Stimulated activated naive CD8-positive, alpha-beta T cell treated with anti-CD3 and anti-CD28 coated beads, Interleukin-15, amount 100 ng/mL, for 72 hours (primary cell): ENCODE measurements at regions not wholly inside any gene's neighbourhood (a gene's known extent, or its start where the extent isn't known, plus 50 kb on each side); places are given as distances from the start of the nearest gene placed in this dataset.

Experiments
- ATAC-seq: fragments of 150-1000 bp; cut with Tn5 transposase; 2 replicates; pipeline ENCODE4 v1.10.0; 2021; ENCODE audit warnings: mild to moderate bottlenecking, moderate library complexity
- DNase-seq, 2 donors: peaks; one replicate each; pipeline ENCODE4 v3.0.0; 2021 to 2022
- H3K27ac Mint-ChIP-seq, 2 donors: one replicate each; pipeline ENCODE4 v1.8.0; 2022; ENCODE audit warnings: mild to moderate bottlenecking in 2 of 2, mixed read lengths in 2 of 2, moderate library complexity in 2 of 2
- H3K27me3 Mint-ChIP-seq: one replicate; pipeline ENCODE4 v1.8.0; 2022; ENCODE audit warnings: mixed read lengths
- H3K4me1 Mint-ChIP-seq: one replicate; pipeline ENCODE4 v1.8.0; 2022; ENCODE audit warnings: mild to moderate bottlenecking, mixed read lengths
- H3K4me3 Mint-ChIP-seq, 2 donors: one replicate each; pipeline ENCODE4 v1.8.0; 2022; ENCODE audit warnings: mild to moderate bottlenecking in 2 of 2, mixed read lengths in 2 of 2, moderate library complexity in 1 of 2
- H3K9me3 Mint-ChIP-seq, 2 donors: one replicate each; pipeline ENCODE4 v1.8.0; 2022; ENCODE audit warnings: mixed read lengths in 2 of 2

DNA sequence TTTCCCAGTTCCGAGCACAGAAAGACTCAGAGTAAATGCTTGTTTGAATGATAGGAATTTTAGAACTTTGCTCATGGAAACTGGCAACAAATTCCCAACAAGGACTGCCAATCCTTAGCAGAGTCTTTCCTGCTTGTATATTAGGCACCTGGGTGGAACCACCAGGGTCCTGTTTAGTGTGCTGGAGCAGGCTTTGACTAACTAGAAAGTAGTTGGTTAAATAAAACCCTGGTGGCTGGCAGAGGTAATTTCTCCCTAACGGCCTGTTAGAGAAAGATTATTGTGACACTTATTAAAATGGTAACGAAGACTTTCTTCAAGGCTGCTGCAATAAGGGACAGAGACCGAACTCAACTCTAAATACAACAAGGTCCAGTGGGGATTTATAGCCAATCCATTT is 103.6 kb upstream of the TEX13D start:
- Mint-ChIP-seq H3K27me3 (no peaks in the 10 kb centered on the region), H3K27ac (no peak overlapping the region), H3K9me3 (no peaks in the 10 kb centered on the region), H3K4me1 (peaks cover 43% of the 10 kb centered on the region), H3K4me3 (no peak overlapping the region)
- ATAC-seq (no peak), DNase-seq (no peak)

DNA sequence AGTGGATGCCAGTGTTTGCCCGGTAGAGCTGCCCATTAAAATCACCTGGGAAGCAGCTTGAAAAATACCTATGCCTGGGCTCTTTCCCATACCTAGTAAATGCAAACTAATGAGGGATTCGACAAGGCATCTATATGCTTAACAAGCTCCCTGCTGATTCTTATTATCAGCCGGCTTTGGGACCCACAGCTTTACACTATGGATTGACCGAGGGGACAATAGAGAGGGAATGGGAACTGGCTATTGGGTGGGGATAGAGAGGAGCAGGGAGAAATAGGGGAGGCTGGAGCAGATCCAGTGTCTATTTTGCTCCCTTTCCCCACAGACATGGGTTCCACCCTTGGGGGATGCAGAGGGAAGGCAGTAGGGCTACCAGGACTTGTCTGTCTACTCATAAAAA is 103.1 kb upstream of the TEX13D start:
- H3K4me3 Mint-ChIP-seq, result no peak overlapping the region
- no peaks in the 10 kb centered on the region for H3K27me3 Mint-ChIP-seq
- ATAC-seq, result no peak

DNA sequence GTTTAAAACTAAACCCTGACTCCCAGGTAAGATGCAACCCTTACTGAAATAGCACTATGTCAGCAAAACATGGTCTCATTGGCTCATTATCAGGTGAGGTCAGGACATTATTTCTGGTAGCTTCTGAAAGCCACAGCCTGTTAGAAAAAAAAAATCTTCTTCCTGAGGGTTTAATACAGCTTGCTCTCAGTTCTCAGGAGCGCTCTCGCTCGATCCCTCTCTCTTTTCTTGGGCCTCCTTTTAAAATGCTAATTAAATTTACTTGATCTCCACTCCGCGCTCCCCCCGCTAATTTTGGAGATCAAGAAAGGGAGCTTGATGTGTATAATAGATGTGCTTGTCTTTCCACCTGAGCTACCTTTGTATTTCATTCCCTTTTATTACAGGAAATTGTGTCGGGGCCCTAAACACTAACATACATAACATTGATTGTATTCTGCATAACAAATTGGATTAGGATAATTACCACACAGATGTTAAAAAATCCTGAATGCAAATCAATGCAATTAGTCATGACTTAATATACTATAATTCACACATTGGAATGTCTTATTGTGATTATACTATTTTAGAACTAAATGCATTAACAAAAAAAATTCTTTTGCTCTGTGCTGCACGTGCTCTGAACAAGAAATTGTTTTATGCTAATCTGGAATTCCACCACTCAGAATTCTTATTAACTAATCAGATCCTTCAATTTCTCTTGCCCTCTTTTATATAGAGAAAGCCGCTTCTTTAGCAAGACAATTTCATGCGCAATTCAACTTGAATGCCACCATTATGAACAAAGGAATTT is 101.6 kb upstream of the TEX13D start:
- Mint-ChIP-seq H3K9me3 (no peaks in the 10 kb centered on the region), H3K27me3 (no peaks in the 10 kb centered on the region), H3K4me1 (peaks cover 30% of the 10 kb centered on the region), H3K4me3 (no peak overlapping the region), H3K27ac (no peak overlapping the region)
- ATAC-seq, result no peak
- no peak for DNase-seq

More for the DNA sequence above, 103.1 kb upstream of the TEX13D start:
- Mint-ChIP-seq H3K4me1 (peaks cover 41% of the 10 kb centered on the region), H3K9me3 (no peaks in the 10 kb centered on the region), H3K27ac (no peak overlapping the region)
- no peak for DNase-seq

- Mint-ChIP-seq H3K27ac (no peak overlapping the region), H3K27me3 (no peaks in the 10 kb centered on the region), H3K4me1 (peaks cover 30% of the 10 kb centered on the region), H3K4me3 (no peak overlapping the region), H3K9me3 (no peaks in the 10 kb centered on the region)
- ATAC-seq (no peak), DNase-seq (no peak)
Observed at GRCh38 chrX:124231451-124231759, 101.1 kb upstream of the TEX13D start.

DNA sequence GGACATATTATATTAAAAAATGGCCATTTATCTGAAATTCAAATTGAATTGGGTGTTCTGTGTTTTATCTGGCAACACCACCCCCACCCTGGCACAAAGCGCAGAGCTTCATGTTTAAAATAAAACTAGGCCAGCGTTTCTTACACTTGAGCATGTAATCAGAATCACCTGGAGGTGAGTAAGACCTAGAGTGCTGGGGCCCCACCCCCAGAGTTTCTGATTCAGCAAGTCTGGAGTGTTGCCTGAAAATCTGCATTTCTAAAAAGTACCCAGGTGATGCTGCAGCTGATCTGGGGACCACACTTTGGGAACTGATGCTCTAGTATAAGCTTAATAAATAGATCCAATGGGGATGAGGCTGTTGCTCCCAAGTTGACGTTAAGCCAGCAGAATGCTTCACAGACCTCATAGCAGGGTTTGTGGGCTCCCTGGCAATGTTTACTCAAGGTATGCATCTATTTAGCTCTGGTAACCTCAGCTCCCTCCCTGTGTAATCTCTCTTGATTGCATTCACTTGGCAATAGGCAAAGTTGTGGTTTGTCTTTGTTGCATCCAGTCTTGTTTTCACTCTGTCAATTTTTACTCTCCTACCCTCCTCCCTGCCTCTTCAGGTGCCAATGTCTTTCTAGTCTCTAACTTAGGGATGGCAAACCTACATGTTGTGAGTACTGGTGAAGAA is 99.8 kb upstream of the TEX13D start:
- peak in 1 of 2 donors; percentile 53 for DNase-seq
- Mint-ChIP-seq H3K4me3 (peak overlapping the region in 1 of 2 donors; percentile 6), H3K9me3 (no peaks in the 10 kb centered on the region), H3K4me1 (peaks cover 36% of the 10 kb centered on the region), H3K27ac (no peak overlapping the region), H3K27me3 (no peaks in the 10 kb centered on the region)
- ATAC-seq, result peak; percentile 90

GRCh38 chrX:124234348-124234747 is 98.1 kb upstream of the TEX13D start:
- Mint-ChIP-seq H3K4me1 (peaks cover 48% of the 10 kb centered on the region), H3K27me3 (no peaks in the 10 kb centered on the region), H3K27ac (no peak overlapping the region), H3K9me3 (no peaks in the 10 kb centered on the region), H3K4me3 (no peak overlapping the region)
- no peak for DNase-seq
- ATAC-seq, result no peak

- no peaks in the 10 kb centered on the region for H3K27me3 Mint-ChIP-seq
- H3K27ac Mint-ChIP-seq, result peak overlapping the region; percentile 82 to 86
- peaks cover 58% of the 10 kb centered on the region for H3K4me1 Mint-ChIP-seq
- H3K4me3 Mint-ChIP-seq, result peak overlapping the region; percentile 44 to 67
- H3K9me3 Mint-ChIP-seq, result no peaks in the 10 kb centered on the region
- ATAC-seq (peak; percentile 75), DNase-seq (no peak)
Observed at GRCh38 chrX:124238268-124238667, 94.2 kb upstream of the TEX13D start.

DNA sequence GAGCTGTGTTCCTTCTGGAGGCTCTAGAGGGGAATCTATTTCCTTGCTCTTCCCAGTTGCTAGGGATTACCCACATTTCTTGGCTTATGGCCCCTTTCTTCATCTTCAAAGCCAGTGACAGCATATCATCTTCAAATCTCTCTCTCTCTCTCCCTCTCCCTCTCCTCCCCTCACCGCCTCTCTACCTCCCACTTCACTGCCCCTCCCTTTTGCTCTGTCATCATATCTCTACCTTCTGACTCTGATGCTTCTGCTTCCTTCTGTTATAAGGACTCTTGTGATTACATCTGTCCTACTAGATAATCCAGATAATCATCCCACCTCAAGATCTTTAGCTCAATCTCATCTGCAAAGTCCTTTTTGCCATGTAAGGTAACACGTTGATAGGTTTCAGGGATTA is 93.1 kb upstream of the TEX13D start:
- no peak for DNase-seq
- H3K9me3 Mint-ChIP-seq, result no peaks in the 10 kb centered on the region
- peak overlapping the region; percentile 60 to 80 for H3K4me3 Mint-ChIP-seq
- H3K4me1 Mint-ChIP-seq, result peaks cover 66% of the 10 kb centered on the region
- H3K27ac Mint-ChIP-seq, result peak overlapping the region; percentile 86 to 92
- no peaks in the 10 kb centered on the region for H3K27me3 Mint-ChIP-seq
- peak; percentile 60 for ATAC-seq

DNA sequence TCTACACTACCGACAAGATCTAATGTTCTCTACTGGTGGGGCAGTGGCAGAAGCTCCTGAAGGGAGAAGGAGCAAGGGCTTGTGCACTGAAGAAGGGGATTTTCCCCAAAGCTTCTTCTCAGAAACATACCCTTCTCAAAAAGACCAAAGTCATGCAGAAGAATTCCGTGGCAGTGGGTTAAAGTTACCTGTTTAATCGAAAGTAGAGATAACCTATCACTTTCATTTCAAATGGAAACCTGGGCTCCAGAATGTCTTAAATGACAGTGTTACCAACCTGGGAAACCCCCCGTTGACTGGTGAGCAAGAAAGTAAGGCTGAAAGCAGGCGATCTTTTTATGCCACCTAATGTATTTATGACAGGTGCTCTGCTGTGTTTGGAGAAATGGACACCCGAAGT is 92.5 kb upstream of the TEX13D start:
- Mint-ChIP-seq H3K27me3 (no peaks in the 10 kb centered on the region), H3K27ac (peak overlapping the region; percentile 76 to 92), H3K4me3 (peak overlapping the region; percentile 60 to 80), H3K9me3 (no peaks in the 10 kb centered on the region), H3K4me1 (peaks cover 68% of the 10 kb centered on the region)
- DNase-seq (peak; percentile 42 to 65), ATAC-seq (peak; percentile 88)

GRCh38 chrX:124240422-124240821 is 92.0 kb upstream of the TEX13D start:
- Mint-ChIP-seq H3K9me3 (no peaks in the 10 kb centered on the region), H3K27ac (peak overlapping the region in 1 of 2 donors; percentile 52), H3K27me3 (no peaks in the 10 kb centered on the region), H3K4me1 (peaks cover 68% of the 10 kb centered on the region), H3K4me3 (no peak overlapping the region)
- DNase-seq (no peak), ATAC-seq (peak; percentile 17)

GRCh38 chrX:124242131-124242530 is 90.3 kb upstream of the TEX13D start:
- DNase-seq (no peak), ATAC-seq (no peak)
- Mint-ChIP-seq H3K27me3 (no peaks in the 10 kb centered on the region), H3K9me3 (no peaks in the 10 kb centered on the region), H3K4me3 (no peak overlapping the region), H3K4me1 (peaks cover 56% of the 10 kb centered on the region), H3K27ac (no peak overlapping the region)

GRCh38 chrX:124249345-124249744 is 83.1 kb upstream of the TEX13D start:
- H3K9me3 Mint-ChIP-seq, result peaks cover 6 to 10% of the 10 kb centered on the region in 2 donors
- no peak for DNase-seq
- H3K4me3 Mint-ChIP-seq, result peak overlapping the region in 1 of 2 donors; percentile 13
- H3K4me1 Mint-ChIP-seq, result peaks cover 16% of the 10 kb centered on the region
- ATAC-seq, result no peak
- no peaks in the 10 kb centered on the region for H3K27me3 Mint-ChIP-seq
- no peak overlapping the region for H3K27ac Mint-ChIP-seq

- Mint-ChIP-seq H3K27ac (no peak overlapping the region), H3K27me3 (no peaks in the 10 kb centered on the region), H3K4me1 (peaks cover 21% of the 10 kb centered on the region), H3K9me3 (peaks cover 6 to 10% of the 10 kb centered on the region in 2 donors), H3K4me3 (no peak overlapping the region)
- DNase-seq, result no peak
- ATAC-seq, result no peak
Observed at GRCh38 chrX:124250835-124251437, 81.5 kb upstream of the TEX13D start.

DNA sequence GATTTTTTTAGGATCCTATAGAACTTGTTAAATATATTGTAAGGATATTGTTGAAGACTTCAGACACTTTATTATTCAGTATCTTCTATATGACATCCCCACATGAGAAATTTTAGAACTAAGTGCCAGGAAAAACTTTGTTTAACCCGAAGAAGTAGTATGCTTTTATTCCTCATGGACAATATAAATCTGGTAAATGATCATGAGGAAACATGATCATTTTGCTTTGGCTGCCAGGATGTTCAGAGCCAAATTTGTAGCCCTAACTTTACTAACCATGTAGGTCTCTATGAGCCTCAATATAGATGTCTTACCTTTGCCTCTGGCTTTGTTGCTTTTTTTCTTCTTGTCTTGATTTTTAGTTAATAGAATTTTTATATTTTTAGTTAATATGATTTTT is 77.8 kb upstream of the TEX13D start:
- H3K4me3 Mint-ChIP-seq, result no peak overlapping the region
- H3K27ac Mint-ChIP-seq, result no peak overlapping the region
- no peak for ATAC-seq
- H3K9me3 Mint-ChIP-seq, result no peaks in the 10 kb centered on the region
- H3K27me3 Mint-ChIP-seq, result no peaks in the 10 kb centered on the region
- DNase-seq, result no peak
- H3K4me1 Mint-ChIP-seq, result peaks cover 49% of the 10 kb centered on the region

GRCh38 chrX:124256216-124256615 is 76.2 kb upstream of the TEX13D start:
- Mint-ChIP-seq H3K27me3 (no peaks in the 10 kb centered on the region), H3K27ac (no peak overlapping the region), H3K4me3 (no peak overlapping the region), H3K9me3 (no peaks in the 10 kb centered on the region), H3K4me1 (peaks cover 49% of the 10 kb centered on the region)
- ATAC-seq (no peak), DNase-seq (no peak)
